Stromal cell of bone marrow (primary cell): ENCODE measurements at regions not wholly inside any gene's neighbourhood (a gene's known extent, or its start where the extent isn't known, plus 50 kb on each side); places are given as distances from the start of the nearest gene placed in this dataset.
"Not testable (repeated sequence)": the region's sequence is repeated elsewhere in the genome, so short reads cannot be mapped to it uniquely, and the experiment has no call there.

Experiments used
- DNase-seq: peaks from one replicate; pipeline ENCODE4 v3.0.0-alpha.2; 2012; ENCODE audit warnings: low read depth

- DNase-seq: no peak
These were observed 1250.7 kb downstream of the RAPGEF2 start for GRCh38 chr4:160353548-160353947.

- DNase-seq: no peak
These were observed 1259.6 kb downstream of the RAPGEF2 start for GRCh38 chr4:160362478-160362877.

GRCh38 chr4:160364217-160364616, 1261.3 kb downstream of the RAPGEF2 start:
- DNase-seq: no peak

- DNase-seq: not testable (repeated sequence)
These were observed 1261.8 kb downstream of the RAPGEF2 start for GRCh38 chr4:160364665-160365064.

GRCh38 chr4:160365383-160365782, 1262.5 kb downstream of the RAPGEF2 start:
- DNase-seq: not testable (repeated sequence)

- no peak for DNase-seq
These were observed 1267.2 kb downstream of the RAPGEF2 start for GRCh38 chr4:160370046-160370445.

GRCh38 chr4:160371446-160371845, 1268.6 kb downstream of the RAPGEF2 start:
- no peak for DNase-seq

GRCh38 chr4:160372390-160372789, 1269.5 kb downstream of the RAPGEF2 start:
- no peak for DNase-seq

GRCh38 chr4:160373911-160374310, 1271.0 kb downstream of the RAPGEF2 start:
- DNase-seq: no peak

GRCh38 chr4:160375772-160376452, 1273.0 kb downstream of the RAPGEF2 start:
- peak; percentile 31 for DNase-seq

GRCh38 chr4:160386846-160387245, 1284.0 kb downstream of the RAPGEF2 start:
- peak; percentile 30 for DNase-seq

GRCh38 chr4:160399826-160400225, 1296.9 kb downstream of the RAPGEF2 start:
- DNase-seq: no peak

GRCh38 chr4:160403081-160403480, 1300.2 kb downstream of the RAPGEF2 start:
- no peak for DNase-seq

GRCh38 chr4:160406263-160406825, 1303.5 kb downstream of the RAPGEF2 start:
- DNase-seq: no peak

- no peak for DNase-seq
These were observed 1311.6 kb downstream of the RAPGEF2 start for GRCh38 chr4:160414496-160414895.

- no peak for DNase-seq
These were observed 1321.1 kb downstream of the RAPGEF2 start for GRCh38 chr4:160423879-160424451.

GRCh38 chr4:160426233-160426632, 1323.4 kb downstream of the RAPGEF2 start:
- no peak for DNase-seq

- no peak for DNase-seq
These were observed 1348.0 kb downstream of the RAPGEF2 start for GRCh38 chr4:160450876-160451275.

- not testable (repeated sequence) for DNase-seq
These were observed 1379.1 kb downstream of the RAPGEF2 start for GRCh38 chr4:160481696-160482690.

GRCh38 chr4:160485071-160485687, 1382.3 kb downstream of the RAPGEF2 start:
- DNase-seq: no peak

- no peak for DNase-seq
These were observed 1389.3 kb downstream of the RAPGEF2 start for GRCh38 chr4:160492181-160492580.

GRCh38 chr4:160493206-160493605, 1390.3 kb downstream of the RAPGEF2 start:
- DNase-seq: no peak
